H1 (cell line): ENCODE measurements at regions not wholly inside any gene's neighbourhood (a gene's known extent, or its start where the extent isn't known, plus 50 kb on each side); places are given as distances from the start of the nearest gene placed in this dataset.

Source experiments
- CTCF ChIA-PET: fragments of 300-600 bp; sonication (Branson Sonifier 250); formaldehyde crosslinking; loops from one replicate; lab custom pipeline; 2021; ENCODE audit not compliant: partially characterized antibody; lab: Charles Lee
- POLR2A ChIA-PET: fragments of 300-600 bp; sonication (Branson Sonifier 250); formaldehyde crosslinking; loops from one replicate; lab custom pipeline; 2021; ENCODE audit warnings: inconsistent platforms; ENCODE audit not compliant: partially characterized antibody; lab: Charles Lee
- DNase-seq, 2 experiments: peaks; one replicate each; pipeline versions ENCODE4 v3.0.0 to v3.0.0-alpha.2; 2010 to 2022; ENCODE audit warnings: low spot score in 2 of 2, low read depth in 1 of 2, mixed read lengths in 1 of 2
- FAIRE-seq: peaks from 2 replicates; lab custom pipeline; 2011; peaks lifted over from hg19 to GRCh38; lab: Jason Lieb, UNC
- H2AFZ ChIP-seq: 2 replicates; pipeline ENCODE4 v1.8.1; 2012; ENCODE audit warnings: low read length, inconsistent platforms
- H2AK5ac ChIP-seq: 2 replicates; pipeline ENCODE4 v1.6.1; 2013; ENCODE audit warnings: low read depth, low read length
- H2BK120ac ChIP-seq: replicated peaks from 2 replicates; pipeline ENCODE3; 2013; ENCODE audit warnings: low read depth, low read length, inconsistent platforms
- H2BK12ac ChIP-seq: 2 replicates; pipeline ENCODE4 v1.6.1; 2013; ENCODE audit warnings: low read depth, low read length
- H2BK15ac ChIP-seq: 2 replicates; pipeline ENCODE4 v1.6.1; 2013; ENCODE audit warnings: low read length
- H2BK20ac ChIP-seq: 2 replicates; pipeline ENCODE4 v1.6.1; 2013; ENCODE audit warnings: low read length
- H2BK5ac ChIP-seq: 2 replicates; pipeline ENCODE4 v1.6.1; 2013; ENCODE audit warnings: low read depth, low read length
- H3K14ac ChIP-seq: 2 replicates; pipeline ENCODE4 v1.6.1; 2013; ENCODE audit warnings: inconsistent platforms; ENCODE audit not compliant: insufficient read length
- H3K18ac ChIP-seq: 2 replicates; pipeline ENCODE4 v1.6.1; 2013; ENCODE audit warnings: low read length; ENCODE audit errors: extremely low read depth
- H3K23ac ChIP-seq: 2 replicates; pipeline ENCODE4 v1.6.1; 2013; ENCODE audit warnings: inconsistent platforms; ENCODE audit not compliant: insufficient read length
- H3K23me2 ChIP-seq: 2 replicates; pipeline ENCODE4 v1.6.1; 2013; ENCODE audit warnings: low read depth, low read length
- H3K27ac ChIP-seq: 2 replicates; pipeline ENCODE4 v1.6.1; 2011; ENCODE audit warnings: low read depth, low read length, inconsistent platforms
- H3K27me3 ChIP-seq, 4 experiments: replicated peaks in 1 of 4; 1 replicate in 1 of 4; 2 replicates in 3 of 4; pipeline versions ENCODE4 v1.6.1 to v1.8.1; 2011 to 2013; ENCODE audit warnings: low read length in 3 of 4, mild to moderate bottlenecking in 3 of 4, inconsistent platforms in 2 of 4, mixed read lengths in 2 of 4, moderate library complexity in 1 of 4; ENCODE audit not compliant: control insufficient read depth in 3 of 4, insufficient read depth in 3 of 4; ENCODE audit errors: extremely low read depth in 1 of 4
- H3K36me3 ChIP-seq, 4 experiments: 2 replicates each; pipeline versions ENCODE4 v1.6.1 to v1.8.1; 2011 to 2013; ENCODE audit warnings: mild to moderate bottlenecking in 4 of 4, low read length in 3 of 4, moderate library complexity in 2 of 4, control low read depth in 1 of 4, inconsistent platforms in 1 of 4; ENCODE audit not compliant: insufficient read depth in 4 of 4, control insufficient read depth in 2 of 4
- H3K4ac ChIP-seq: replicated peaks from 2 replicates; pipeline ENCODE3; 2013; ENCODE audit warnings: low read length, low read depth, mixed read lengths, inconsistent platforms; ENCODE audit not compliant: insufficient read length
- H3K4me1 ChIP-seq, 4 experiments: replicated peaks in 1 of 4; 1 replicate in 1 of 4; 2 replicates in 3 of 4; pipeline versions ENCODE4 v1.6.1 to v1.8.1; 2011 to 2013; ENCODE audit warnings: low read length in 3 of 4, inconsistent platforms in 2 of 4, mixed read lengths in 1 of 4; ENCODE audit not compliant: insufficient read depth in 4 of 4, control insufficient read depth in 3 of 4
- H3K4me2 ChIP-seq, 2 experiments: 2 replicates each; pipeline versions ENCODE4 v1.6.1 to v1.8.1; 2011 to 2013; ENCODE audit warnings: low read depth in 2 of 2, low read length in 2 of 2, control low read depth in 1 of 2, inconsistent platforms in 1 of 2, mild to moderate bottlenecking in 1 of 2; ENCODE audit not compliant: insufficient read depth in 1 of 2
- H3K4me3 ChIP-seq, 4 experiments: fragments of 200-600, 300-600 bp in 1 of 4; sonication (generic), shearing (Covaris generic), sonication (Bioruptor Twin) in 1 of 4; 2 replicates each; pipeline versions ENCODE4 v1.5.1 to v1.8.1; 2011 to 2016; ENCODE audit warnings: low read length in 4 of 4, low read depth in 3 of 4, control low read depth in 2 of 4, inconsistent platforms in 2 of 4, mild to moderate bottlenecking in 2 of 4, mixed read lengths in 1 of 4, moderate library complexity in 1 of 4; ENCODE audit not compliant: insufficient read depth in 2 of 4; ENCODE audit errors: extremely low read depth in 1 of 4
- H3K56ac ChIP-seq: replicated peaks from 2 replicates; pipeline ENCODE3; 2013; ENCODE audit warnings: low read depth, mild to moderate bottlenecking, mixed read lengths, low read length, inconsistent platforms; ENCODE audit not compliant: insufficient read length
- H3K79me1 ChIP-seq: 2 replicates; pipeline ENCODE4 v1.6.1; 2013; ENCODE audit warnings: low read depth, low read length, control low read depth
- H3K79me2 ChIP-seq, 2 experiments: 2 replicates each; pipeline versions ENCODE4 v1.6.1 to v1.8.1; 2012 to 2013; ENCODE audit warnings: low read length in 2 of 2, mild to moderate bottlenecking in 2 of 2, inconsistent platforms in 1 of 2; ENCODE audit not compliant: insufficient read depth in 2 of 2, control insufficient read depth in 1 of 2
- H3K9ac ChIP-seq, 4 experiments: replicated peaks in 1 of 4; 1 replicate in 1 of 4; 2 replicates in 3 of 4; pipeline versions ENCODE4 v1.6.1 to v1.8.1; 2011 to 2013; ENCODE audit warnings: low read depth in 3 of 4, low read length in 3 of 4, control low read depth in 2 of 4, mild to moderate bottlenecking in 2 of 4, moderate library complexity in 2 of 4, inconsistent platforms in 1 of 4; ENCODE audit errors: extremely low read depth in 1 of 4
- H3K9me3 ChIP-seq, 2 experiments: 2 replicates each; pipeline versions ENCODE4 v1.6.1 to v1.8.1; 2012 to 2013; ENCODE audit warnings: mild to moderate bottlenecking in 2 of 2, moderate library complexity in 2 of 2, control low read depth in 1 of 2, inconsistent platforms in 1 of 2, low read depth in 1 of 2, low read length in 1 of 2, mixed read lengths in 1 of 2; ENCODE audit not compliant: insufficient read depth in 2 of 2
- H4K20me1 ChIP-seq, 2 experiments: replicated peaks in 1 of 2; 2 replicates each; pipeline versions ENCODE3 to v1.8.1; 2011 to 2013; ENCODE audit warnings: inconsistent platforms in 2 of 2, low read length in 2 of 2, mild to moderate bottlenecking in 1 of 2; ENCODE audit not compliant: insufficient read depth in 2 of 2, control insufficient read depth in 1 of 2
- H4K5ac ChIP-seq: 2 replicates; pipeline ENCODE4 v1.6.1; 2013; ENCODE audit warnings: low read length, low read depth, mixed read lengths, inconsistent platforms; ENCODE audit not compliant: insufficient read length
- H4K8ac ChIP-seq: 2 replicates; pipeline ENCODE4 v1.8.0; 2013; ENCODE audit warnings: mild to moderate bottlenecking, moderate library complexity, low read length, inconsistent platforms; ENCODE audit not compliant: insufficient read depth; ENCODE audit errors: extremely low read depth
- H4K91ac ChIP-seq: replicated peaks from 2 replicates; pipeline ENCODE3; 2013; ENCODE audit warnings: low read length, mixed read lengths, inconsistent platforms; ENCODE audit not compliant: insufficient read length
- ASH2L ChIP-seq: fragments of 200-600, 300-600 bp; sonication (generic); IDR thresholded peaks from one replicate; pipeline ENCODE4 v1.7.1; 2017; ENCODE audit warnings: low read length
- KDM4A ChIP-seq: IDR thresholded peaks from one replicate; pipeline ENCODE4 v1.7.1; 2012; ENCODE audit warnings: low read depth, mild to moderate bottlenecking, moderate library complexity, low read length, inconsistent platforms; ENCODE audit not compliant: severe bottlenecking
- RXRA ChIP-seq: IDR thresholded peaks from 2 replicates; pipeline ENCODE4 v1.6.1; 2011; ENCODE audit warnings: low read depth, mild to moderate bottlenecking, low read length, moderate library complexity; ENCODE audit not compliant: insufficient read depth
- WGBS, 2 experiments: shearing (Covaris generic) in 1 of 2; methylation state at CpG; one replicate each; pipeline versions ENCODE4 v1.1.6 to v1.1.7; 2013 to 2015; ENCODE audit warnings: low lambda C conversion rate in 2 of 2, mixed read lengths in 2 of 2, inconsistent platforms in 1 of 2, low coverage in 1 of 2, missing lambda C conversion rate in 1 of 2; ENCODE audit not compliant: insufficient replicate concordance in 2 of 2, insufficient coverage in 1 of 2, insufficient read length in 1 of 2; ENCODE audit errors: extremely low coverage in 1 of 2, missing lambda C conversion rate in 1 of 2; 5-methylcytosine and 5-hydroxymethylcytosine counted together

GRCh38 chr16:26348095-26348494, 656.3 kb downstream of the HS3ST4 start:
- no peak overlapping the region for H4K91ac ChIP-seq
- no peak overlapping the region for H2BK12ac ChIP-seq
- POLR2A ChIA-PET: no interaction called here
- no peak for DNase-seq
- no peaks in the 10 kb centered on the region for H3K79me2 ChIP-seq
- no peak overlapping the region for H2AFZ ChIP-seq
- H3K4ac ChIP-seq: no peak overlapping the region
- TF ChIP-seq KDM4A: no peak
- no peak for TF ChIP-seq RXRA
- no peak for TF ChIP-seq ASH2L
- TF ChIP-seq, all 59 proteins: peak for 0
- H3K23ac ChIP-seq: no peak overlapping the region
- no peak overlapping the region for H3K18ac ChIP-seq
- no peak for FAIRE-seq
- no peak overlapping the region for H4K8ac ChIP-seq
- 0 out of 4 replicates have a peak, but pooled peaks cover 0 to 2% of the 10 kb centered on the region in 2 experiments for H3K9me3 ChIP-seq
- no peak overlapping the region for H2BK120ac ChIP-seq
- H3K27ac ChIP-seq: no peak overlapping the region
- 80% methylated on average over 10 of the region's 10 CpGs; no CpG with 5 or more reads in 1 of the 2 experiments for WGBS, 2 experiments
- no peaks in the 10 kb centered on the region for H3K79me1 ChIP-seq
- H3K23me2 ChIP-seq: no peaks in the 10 kb centered on the region
- no peak overlapping the region for H2AK5ac ChIP-seq
- no peak overlapping the region for H3K4me3 ChIP-seq
- no peak overlapping the region for H2BK15ac ChIP-seq
- H2BK5ac ChIP-seq: no peak overlapping the region
- no peaks in the 10 kb centered on the region for H4K20me1 ChIP-seq
- H3K9ac ChIP-seq: no peak overlapping the region
- no peak overlapping the region for H3K4me2 ChIP-seq
- no peaks in the 10 kb centered on the region for H3K27me3 ChIP-seq
- no peak overlapping the region for H2BK20ac ChIP-seq
- no peak overlapping the region for H3K14ac ChIP-seq
- H3K4me1 ChIP-seq: no peaks in the 10 kb centered on the region
- no peak overlapping the region for H3K56ac ChIP-seq
- CTCF ChIA-PET: no interaction called here
- H3K36me3 ChIP-seq: no peaks in the 10 kb centered on the region
- H4K5ac ChIP-seq: no peak overlapping the region
